Smooth muscle cell of the brain vasculature (primary cell): ENCODE measurements at regions not wholly inside any gene's neighbourhood (a gene's known extent, or its start where the extent isn't known, plus 50 kb on each side); places are given as distances from the start of the nearest gene placed in this dataset.
A peak's percentile ranks its signal among the peaks of the same experiment; 100 is the strongest.

Experiments
- DNase-seq: peaks from one replicate; pipeline ENCODE4 v3.0.0-alpha.2; 2012; ENCODE audit warnings: low read depth, low spot score

DNA sequence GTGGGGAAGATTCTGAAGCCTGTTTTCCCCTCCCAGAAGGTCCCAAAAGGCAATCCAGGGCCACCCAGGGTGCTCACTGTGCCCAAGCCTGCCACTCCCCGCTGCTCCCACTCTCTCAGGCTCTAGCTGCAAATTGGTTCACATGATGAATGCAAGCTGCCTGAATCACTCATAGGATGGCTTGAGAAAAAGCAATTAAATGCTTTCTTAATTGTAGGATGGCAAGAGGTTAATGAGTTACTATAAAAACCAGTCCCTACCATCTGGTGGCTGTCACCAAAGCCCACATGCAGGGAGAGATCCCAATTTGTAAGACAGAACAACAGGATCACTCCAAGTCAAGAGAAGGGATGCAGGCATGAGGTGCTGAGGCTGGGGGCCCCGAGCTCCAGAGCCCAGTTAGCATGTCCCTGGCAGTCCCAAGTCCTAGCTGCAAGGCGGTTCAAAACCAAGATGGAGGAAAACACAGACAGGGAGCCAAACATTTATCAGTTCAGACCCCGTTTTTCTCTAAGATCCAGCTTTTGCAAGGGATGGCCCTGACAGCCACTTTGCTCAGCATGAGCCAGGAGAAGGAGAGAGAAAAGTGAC lies 207.1 kb downstream of the UACA start:
- no peak for DNase-seq

DNA sequence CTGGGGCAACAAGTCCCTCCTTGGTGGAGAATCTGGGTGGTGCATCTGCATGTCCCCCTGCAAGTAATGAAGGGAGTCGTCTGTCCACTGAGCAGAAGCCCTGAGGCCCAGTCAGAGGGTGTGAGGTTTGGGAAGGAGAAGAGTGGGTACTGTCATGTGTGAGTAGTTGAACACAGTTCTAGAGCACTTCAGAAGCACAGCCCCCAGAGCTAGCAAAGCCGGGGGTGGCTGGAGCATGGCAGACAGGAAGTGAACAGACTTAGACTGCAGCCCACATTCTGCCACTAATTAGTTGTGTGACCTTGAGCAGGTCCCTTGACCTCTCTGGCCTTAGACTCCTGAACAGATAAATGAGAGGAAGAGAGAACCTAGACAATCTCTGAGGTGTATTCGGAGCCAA lies 207.6 kb downstream of the UACA start:
- no peak for DNase-seq

DNA sequence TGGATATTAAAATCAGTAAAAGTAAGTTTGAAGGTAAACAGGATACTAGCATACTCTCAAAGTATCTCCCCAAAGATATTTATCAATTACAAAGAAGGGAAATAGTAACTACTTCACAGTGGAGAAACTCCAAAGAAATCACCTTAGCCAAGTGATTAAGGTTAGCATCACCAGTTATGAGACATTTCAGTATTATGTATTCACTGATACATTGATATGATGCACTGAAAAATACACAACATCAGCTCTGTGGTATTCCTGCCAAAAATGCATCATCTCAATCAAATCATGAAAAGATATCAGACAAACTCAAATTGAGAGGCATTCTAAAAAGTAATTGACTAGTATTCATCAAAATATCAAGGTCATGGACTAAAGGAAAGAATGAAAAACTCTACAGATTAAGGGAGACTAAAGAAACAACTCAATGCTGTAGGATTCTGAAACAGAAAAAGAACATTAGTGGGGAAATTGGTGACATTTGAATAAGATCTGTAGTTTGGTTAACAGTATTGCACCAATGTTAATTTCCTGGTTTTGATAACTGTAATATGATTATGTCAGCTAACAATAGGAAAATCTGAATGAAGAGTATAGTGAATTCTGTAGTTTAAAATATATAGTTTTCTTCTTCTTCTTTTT lies 215.4 kb downstream of the UACA start:
- DNase-seq: no peak

DNA sequence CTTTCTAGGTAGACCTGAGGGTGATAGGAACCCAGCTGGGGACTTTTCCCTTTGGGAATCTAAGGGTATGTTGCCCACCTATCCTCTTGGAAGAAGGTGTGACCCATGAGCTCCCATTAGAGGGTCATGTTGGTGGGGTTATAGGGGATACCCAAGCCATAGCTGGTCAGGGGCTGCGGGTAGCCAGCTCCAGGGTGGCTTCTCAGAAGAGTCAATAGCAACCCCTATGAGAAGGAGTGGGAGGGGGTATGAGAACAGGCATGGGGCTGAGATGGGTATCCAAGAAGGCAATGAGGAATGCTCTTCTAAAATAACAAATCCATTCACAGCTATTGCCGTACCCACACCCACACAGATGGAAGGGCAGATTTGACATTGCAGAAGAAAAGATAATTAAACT lies 217.8 kb downstream of the UACA start:
- DNase-seq: no peak

DNA sequence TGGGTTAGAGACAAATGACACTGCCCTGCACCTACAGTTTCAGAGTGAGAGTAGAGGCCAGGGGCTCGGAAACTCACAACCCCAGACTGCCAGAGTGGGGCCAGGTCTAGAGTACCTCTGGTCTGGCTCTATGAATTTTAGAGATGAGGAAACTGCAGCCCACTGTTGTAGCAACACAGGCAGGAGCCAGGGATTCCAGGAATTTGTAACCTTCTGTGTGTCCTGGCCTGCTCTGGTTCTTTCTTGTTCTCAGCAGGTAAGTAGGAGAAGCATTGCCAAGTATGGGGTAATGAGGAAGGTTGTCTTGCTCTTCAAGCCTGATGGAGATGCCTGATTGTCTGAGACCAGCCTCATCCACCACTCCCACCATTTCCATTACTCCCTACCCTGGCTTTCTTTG lies 221.8 kb downstream of the UACA start:
- no peak for DNase-seq

DNA sequence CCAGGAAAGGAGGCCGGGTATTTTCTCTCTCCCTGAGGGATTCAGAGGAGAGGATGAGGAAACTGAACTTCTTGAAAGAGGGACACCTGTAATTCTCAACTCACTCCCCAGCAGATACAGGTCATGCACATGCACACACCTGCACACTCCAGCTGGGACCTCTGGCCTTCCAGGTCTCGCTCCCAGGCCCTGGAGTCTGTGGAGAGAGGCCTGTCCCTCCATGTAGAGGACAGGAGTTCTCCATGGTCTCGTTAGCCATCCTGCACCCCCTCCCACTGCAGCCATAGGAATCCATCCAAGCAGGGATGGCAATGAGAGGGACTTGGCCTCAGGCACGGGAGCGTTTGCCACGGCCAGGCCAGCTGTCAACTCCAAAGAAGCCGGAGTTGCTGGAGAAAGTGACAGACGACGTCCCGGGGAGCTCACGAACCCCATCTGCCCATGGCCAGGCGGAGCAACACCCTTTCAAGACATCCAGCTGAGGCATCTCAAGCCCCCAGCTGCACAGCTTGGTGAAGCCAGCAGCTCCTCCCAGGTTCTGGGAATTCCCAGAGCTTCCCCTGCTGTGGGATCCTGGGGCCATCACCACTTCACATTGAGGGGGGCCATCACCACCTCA lies 223.3 kb downstream of the UACA start:
- DNase-seq: no peak

DNA sequence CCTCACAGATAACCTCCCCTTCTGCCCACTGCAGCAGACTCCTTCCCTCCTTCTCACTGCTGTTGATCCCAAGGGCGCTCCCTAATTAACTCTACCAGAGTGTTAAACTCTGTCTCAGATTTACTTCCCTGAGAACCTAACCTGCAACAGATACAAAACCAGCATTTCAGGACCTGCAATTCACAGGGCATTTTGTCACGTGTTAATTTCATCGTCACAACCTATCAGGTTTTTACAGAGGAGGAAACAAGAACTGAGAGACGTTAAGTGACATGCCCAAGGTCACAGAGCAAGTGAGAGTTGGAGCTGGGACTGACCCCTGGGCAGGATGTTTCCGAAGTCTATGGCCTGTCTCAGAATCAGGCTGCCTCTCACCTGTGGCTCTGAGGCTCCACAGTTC lies 223.9 kb downstream of the UACA start:
- no peak for DNase-seq

DNA sequence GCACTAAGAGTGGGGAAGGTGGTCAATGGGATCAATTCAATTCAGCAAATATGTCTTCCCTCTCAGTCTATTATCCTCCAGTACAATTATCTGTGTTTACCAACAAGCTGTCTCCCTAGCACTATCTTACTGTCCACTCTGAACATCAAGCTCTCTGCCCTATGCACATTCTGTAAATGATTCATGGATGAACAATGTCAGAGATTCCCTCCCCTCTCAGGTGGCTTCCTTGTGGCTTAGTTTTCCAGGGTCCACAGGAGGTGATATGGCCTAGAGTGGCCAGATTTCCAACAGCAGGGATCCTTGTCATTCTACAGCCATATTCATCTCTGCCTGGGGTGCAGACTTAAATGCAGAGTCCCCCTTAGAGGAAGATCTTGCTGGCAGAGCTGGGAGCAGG lies 225.1 kb downstream of the UACA start:
- DNase-seq: no peak

DNA sequence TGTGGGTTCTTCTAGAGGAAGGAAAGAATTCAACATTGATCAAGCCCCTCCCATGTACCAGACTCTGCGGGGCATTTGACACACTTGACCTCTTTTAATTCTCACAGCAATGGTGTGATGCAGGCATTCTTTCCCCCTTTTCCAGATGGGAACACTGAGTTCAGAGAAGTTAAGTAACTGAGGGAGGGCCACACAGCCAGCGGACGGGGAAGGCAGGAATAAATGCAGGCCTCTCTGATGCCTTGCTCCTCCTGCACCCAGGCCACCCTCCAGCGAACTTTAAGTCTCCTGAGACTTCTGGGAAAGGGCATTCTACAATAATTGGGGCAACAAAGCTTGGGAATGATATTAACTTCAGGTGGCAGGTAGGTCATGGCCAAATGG lies 227.4 kb downstream of the UACA start:
- no peak for DNase-seq

DNA sequence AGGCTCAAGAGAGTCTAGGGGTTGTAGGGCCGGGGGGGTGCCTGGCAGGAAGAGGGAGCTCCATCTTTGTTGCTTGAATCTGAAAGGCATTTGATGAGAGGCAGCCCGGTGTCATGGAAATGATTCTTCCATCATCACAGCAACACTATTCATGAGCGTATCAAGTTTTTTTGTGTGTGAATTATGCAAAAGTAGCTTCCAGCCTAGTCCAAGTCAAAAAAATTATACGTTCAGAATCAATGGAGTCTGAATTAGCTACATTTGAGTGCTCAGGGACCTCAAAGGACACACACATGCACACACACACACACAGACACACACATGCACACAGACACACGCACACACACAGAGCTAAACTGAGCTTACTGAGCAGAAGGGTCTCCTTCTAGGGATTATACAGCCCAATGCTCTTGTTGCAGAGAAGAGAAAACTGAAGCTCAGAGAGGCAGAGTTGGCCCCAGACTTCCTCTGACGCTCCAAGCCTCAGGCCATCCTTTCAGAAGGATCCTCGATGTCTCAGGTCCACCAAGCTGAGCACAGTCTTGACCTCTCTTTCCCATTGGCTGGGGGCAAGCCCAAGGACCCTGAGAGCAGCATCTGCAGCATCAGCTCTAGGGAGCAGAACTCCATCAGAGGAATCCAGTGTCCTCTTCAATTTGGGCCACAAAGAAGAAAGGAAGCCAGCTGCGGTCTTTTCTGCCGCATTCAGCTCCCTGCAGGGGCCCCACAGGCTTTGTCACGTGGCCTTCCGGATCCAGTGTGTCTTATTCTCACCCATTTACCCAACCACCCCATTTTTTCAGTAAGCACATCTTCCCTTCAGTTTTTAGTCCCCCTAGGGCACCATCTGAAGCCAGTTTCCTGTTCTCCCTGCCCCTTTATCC lies 228.0 kb downstream of the UACA start:
- no peak for DNase-seq

DNA sequence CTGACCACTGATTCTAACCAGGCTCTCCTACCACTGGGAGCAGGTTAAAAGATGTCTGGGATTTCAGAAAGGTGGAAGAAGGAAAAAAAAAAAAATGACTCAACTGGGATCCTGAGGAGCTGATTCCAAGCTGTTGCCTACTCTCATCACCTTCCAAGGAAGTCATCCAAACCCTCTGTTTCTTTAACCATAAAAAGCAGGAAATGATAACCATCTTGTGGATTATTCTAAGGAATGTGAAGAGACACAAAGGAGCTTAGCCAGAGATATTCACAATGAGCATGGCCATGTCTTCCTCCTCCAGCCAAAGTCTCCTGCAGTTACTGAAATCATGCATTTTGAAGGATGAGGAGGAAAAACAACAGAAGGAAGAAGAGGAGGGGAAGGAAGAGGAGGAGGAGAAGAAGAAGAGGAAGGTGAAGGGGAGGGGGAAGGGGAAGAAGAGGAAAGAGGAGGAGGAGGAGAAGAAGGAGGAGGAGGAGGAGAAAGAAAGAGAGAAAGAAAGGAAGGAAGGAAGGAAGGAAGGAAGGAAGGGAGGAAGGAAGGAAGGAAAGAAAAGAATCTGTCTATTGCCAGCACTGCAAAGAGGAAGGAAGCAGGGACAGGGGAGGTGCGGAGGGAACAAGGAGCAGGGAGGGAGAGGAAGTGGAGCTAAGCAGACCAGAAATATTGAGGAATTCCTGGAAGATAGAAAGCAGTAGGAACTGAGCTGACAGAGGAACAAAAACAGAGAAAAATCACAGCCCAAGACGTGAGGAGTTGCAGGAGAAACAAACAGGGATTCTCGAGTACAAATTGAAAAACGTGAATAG lies 229.2 kb downstream of the UACA start:
- DNase-seq: no peak

DNA sequence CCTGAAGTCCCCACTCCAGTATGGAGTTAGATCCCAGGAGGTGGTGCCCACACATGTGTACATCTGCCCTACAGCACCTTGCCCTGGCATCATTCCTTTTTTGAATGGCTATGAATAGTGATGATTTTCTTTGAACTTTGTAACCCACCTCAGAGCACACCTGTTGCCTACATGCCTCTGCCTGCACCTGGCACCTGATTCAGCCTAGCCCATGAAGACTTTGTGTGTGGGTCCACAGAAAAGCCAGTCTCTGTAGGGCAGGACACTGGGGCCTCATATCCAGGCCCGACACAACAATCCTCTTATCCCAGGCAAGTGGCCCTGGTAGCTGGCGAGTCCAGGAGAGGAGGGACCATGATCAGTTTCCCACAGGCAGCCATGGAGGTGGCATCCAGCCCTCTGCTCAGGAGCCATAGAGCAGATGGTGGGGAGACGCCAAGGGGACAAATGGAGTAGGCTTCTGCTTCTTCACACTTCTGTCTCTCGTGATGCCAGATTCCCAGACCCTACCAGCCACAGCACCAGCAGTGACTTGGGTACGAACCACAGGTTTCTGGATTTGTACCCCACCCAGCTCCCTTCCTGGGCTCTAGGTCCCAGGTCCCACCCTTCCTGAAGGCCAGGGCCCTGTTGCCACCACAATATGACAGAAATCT lies 230.7 kb downstream of the UACA start:
- DNase-seq: no peak

DNA sequence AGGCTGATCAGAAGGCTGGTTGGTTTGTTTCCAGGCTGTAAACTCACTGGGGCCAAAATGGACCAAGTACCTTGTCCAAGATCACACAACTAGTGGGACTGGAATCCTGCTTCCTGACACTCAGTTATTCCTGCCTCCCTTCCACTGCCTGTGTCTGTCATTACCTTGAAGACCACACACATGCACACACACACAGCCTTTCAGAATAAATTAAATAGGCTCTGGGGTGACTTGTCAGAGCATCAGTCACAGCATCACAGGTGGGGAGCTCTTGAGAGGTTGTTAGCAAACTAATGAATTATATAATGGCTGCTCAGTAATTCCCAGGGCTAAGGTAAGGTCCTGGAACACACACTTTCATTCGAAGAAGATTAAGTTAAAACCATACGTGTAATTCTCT lies 231.8 kb downstream of the UACA start:
- DNase-seq: no peak

DNA sequence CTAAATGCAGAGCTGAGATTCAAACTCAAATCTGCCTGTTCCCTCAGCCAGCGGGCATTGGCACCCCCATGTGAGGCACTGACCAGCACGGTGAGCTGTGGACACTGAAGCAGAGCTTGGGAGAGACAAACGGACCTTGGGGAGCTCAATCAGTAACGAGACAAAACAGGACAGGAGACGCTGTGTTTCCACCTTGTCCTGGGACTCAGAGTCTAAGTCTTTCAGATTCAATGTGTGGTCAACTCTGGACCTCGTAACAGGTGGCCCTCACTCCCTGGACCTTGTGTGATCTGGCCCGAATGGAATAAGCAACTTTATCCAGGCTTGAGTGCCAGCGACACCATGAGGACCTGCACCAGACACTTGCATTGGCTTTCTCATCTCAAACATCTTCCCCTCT lies 232.5 kb downstream of the UACA start:
- DNase-seq: no peak

DNA sequence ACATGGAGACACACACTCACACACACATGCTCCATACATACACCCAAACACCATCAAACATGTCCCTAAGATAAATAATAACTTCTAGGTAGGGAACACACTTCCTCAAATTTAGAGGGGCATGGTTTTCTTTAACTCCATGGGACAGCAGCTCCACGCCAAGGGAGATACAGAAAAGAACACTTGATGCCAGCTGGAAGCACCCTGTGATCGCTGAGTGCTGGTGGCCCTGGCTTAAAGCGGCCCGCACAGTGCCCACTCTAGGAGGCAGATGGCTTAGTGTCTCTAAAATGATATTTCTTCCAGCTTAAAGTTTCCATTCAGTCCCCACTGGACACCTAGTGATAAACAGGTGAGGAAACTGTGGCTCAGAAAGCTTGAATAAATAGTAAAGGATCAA lies 232.9 kb downstream of the UACA start:
- DNase-seq: no peak

DNA sequence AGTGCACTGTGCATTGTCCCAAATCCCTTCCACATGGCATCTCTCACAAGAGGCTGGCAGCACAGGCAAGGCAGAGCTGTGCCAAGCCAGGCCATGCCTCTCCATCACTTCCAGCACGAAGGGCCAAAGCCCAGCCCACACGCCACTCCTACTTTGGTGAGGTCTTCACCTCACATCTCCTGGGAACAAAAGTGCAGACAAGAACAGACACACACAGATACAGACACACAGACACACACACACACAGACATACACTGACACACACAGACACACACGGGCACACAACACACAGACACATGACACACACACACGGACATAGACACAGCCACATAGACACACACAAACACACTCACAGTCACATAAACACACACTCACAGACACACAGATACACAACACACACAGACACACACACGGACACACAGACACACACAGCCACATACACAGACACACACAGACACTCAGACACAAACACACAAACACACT lies 233.3 kb downstream of the UACA start:
- no peak for DNase-seq

DNA sequence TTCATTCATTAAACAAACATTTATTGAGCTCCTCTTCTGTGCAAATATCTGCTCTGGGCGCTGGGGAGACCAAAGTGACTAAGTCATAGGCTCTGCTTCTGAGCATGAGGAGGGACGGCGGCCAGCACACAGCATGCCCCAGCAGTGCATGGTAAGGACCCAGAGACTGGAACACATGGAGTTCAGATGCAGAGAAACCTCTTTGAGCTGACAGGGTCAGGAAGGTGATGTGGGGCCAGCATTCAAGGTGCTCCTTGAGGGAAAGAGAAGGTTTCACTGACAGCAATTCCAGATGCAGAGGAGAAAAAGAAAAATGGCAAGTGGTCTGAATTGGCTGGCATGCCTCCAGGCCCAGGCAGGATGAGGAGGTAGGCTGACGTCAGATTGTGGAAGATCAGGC lies 234.5 kb downstream of the UACA start:
- no peak for DNase-seq

DNA sequence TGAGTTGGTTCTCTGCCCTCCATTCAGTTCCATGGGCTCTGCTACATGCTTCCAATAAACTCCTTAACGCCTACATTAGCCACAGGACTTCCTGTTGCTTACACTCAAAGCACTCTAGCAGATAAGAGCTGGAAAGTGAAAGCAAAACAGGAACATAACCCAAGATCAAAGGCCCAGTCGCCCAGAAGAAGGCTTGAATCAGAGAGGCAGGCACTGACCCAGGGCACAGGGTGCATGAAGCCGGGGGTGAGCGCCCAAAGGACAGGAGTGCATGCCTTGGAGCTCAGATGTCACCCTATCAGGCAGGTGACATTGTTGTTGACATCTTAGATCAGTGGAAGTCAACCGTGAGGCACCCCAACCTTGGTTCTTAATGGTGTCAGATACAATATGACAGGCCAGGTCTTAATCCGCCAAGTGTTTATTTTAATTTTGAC lies 235.1 kb downstream of the UACA start:
- no peak for DNase-seq

DNA sequence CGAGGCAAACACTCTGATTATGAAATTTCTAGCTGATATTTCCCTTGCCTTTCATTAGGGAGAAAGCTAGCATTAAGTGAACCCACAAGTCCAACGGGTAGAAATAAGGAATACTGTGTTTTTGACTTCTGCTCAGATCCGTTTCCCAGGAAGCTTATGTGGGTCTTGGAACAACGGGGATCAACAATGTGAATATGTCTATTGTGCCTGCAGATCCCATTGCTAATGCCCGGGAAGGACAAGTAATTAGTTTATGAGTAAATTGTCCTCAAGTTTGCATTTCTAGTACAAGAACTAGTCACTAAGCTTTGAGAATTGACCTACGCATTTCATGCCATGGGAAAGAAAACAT lies 236.4 kb downstream of the UACA start:
- no peak for DNase-seq

DNA sequence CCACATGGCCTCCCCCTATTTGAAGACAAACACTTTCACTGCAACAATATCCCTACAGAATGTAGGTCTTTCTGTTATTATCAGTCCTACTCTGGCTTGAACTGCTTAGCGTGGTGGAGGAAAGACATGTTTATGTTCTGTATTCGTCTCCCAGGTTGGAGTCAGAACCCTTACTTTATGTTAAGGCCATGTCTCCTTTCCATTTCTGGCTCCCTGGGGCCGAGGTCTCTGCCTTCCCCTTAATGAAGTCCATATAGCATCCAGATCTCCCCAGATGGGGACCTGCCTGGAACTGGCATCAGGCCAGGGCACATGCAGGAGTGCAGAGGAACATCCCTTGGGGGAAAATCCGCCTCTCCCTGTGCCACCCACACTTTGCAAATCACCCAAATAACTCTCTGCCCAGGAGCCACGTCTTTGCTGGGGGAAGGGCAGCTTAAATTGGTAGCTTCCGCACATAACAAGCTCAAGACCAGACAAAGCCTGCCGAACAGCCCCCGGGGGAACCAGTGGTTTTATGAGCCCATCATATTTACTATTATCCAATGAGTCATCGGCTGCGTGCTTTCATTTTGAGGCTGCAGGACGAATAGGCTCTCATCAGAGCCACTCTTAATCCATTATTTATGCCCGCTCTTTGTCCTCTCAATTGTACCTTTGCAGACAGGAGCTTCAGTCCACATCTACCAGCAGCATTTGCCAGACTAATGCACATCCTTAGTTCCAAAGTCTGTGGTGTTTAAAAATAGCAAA lies 237.0 kb downstream of the UACA start:
- DNase-seq: peak; percentile 53
